Ascending aorta (tissue), 2 donors: ENCODE measurements at regions not wholly inside any gene's neighbourhood (a gene's known extent, or its start where the extent isn't known, plus 50 kb on each side); places are given as distances from the start of the nearest gene placed in this dataset.

ENCODE experiments used
- DNase-seq, 2 donors: peaks; one replicate each; pipeline ENCODE4 v3.0.0-alpha.2; 2019; ENCODE audit warnings: low spot score in 2 of 2
- H3K27ac ChIP-seq, 2 donors: fragments of 200-600 bp; sonication (generic); one replicate each; pipeline ENCODE4 v1.5.1; 2016 to 2017; ENCODE audit warnings: mild to moderate bottlenecking in 1 of 2
- H3K27me3 ChIP-seq: fragments of 200-600 bp; sonication (generic); one replicate; pipeline ENCODE4 v1.5.1; 2017
- H3K36me3 ChIP-seq, 2 donors: fragments of 200-600 bp; sonication (generic); one replicate each; pipeline ENCODE4 v1.5.1; 2016
- H3K4me1 ChIP-seq, 2 donors: fragments of 200-600 bp; sonication (generic); one replicate each; pipeline ENCODE4 v1.5.1; 2016 to 2017; ENCODE audit warnings: mild to moderate bottlenecking in 1 of 2
- H3K4me3 ChIP-seq, 2 donors: fragments of 200-600 bp; sonication (generic); one replicate each; pipeline ENCODE4 v1.5.1; 2016 to 2017; ENCODE audit warnings: mild to moderate bottlenecking in 1 of 2
- H3K9me3 ChIP-seq, 2 donors: fragments of 200-600 bp; sonication (generic); one replicate each; pipeline ENCODE4 v1.5.1; 2016
- intact Hi-C: fragments of 100-400 bp; cut with DNase I; formaldehyde crosslinking; loops from one replicate; pipeline ENCODE4 v1.15.1; 2023
- TF ChIP-seq, protein P1 (sequence below), 3 experiments: fragments of 200-600 bp in 2 of 3; fragments of 450-650 bp in 1 of 3; sonication (generic) in 2 of 3; IDR thresholded peaks; one replicate each; pipeline ENCODE4 v1.5.1; 2016 to 2019; ENCODE audit warnings: antibody characterized with exemption in 3 of 3, mild to moderate bottlenecking in 1 of 3, moderate library complexity in 1 of 3

DNA sequence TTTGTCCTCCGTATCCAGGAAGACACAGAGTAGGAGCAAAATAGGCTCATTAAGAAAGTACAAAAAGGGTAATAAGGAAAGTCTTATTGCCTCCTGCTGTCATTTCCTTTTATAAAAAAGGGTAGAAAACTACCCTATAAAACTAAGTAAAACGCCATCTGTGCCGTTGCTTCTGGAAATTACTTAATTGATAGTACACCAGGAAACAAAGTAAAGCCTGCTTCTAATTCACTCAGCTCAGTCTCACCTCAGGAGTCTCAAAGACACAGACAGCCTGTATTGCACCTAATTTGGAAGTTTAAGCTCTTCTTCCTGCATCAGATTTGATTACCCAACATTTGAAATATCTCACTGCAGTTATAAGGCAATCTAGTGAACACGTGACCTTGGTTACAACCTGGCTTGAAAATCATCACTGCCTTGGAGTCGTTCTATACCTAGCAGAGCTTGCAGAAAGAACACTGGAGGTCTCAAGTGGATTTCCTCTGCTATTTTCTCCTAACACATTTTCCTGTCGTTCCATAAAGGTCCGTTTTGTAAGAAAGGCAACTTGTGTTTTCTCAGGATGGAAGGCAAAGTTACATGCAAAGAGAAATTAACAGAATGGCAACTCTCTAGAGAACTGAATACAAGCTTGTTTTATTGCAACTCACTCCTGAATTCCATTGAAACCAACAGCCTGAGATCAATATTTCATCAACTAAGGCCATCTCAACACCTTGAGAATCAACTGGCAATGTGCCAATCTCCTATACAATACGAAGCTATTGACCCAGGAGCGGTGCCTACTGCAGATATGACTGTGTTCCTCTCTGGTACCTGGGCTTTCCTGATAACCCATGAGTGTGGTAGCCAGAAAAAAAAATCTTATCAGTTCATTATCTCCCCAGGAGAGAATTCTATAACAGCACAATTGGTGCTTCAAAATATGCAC, 203.3 kb upstream of the LMCD1 start:
- H3K4me1 ChIP-seq: no peaks in the 10 kb centered on the region
- H3K36me3 ChIP-seq: no peaks in the 10 kb centered on the region
- H3K27ac ChIP-seq: no peak overlapping the region
- no peak overlapping the region for H3K4me3 ChIP-seq
- no peaks in the 10 kb centered on the region for H3K27me3 ChIP-seq
- H3K9me3 ChIP-seq: no peaks in the 10 kb centered on the region
- TF ChIP-seq, protein P1, sequence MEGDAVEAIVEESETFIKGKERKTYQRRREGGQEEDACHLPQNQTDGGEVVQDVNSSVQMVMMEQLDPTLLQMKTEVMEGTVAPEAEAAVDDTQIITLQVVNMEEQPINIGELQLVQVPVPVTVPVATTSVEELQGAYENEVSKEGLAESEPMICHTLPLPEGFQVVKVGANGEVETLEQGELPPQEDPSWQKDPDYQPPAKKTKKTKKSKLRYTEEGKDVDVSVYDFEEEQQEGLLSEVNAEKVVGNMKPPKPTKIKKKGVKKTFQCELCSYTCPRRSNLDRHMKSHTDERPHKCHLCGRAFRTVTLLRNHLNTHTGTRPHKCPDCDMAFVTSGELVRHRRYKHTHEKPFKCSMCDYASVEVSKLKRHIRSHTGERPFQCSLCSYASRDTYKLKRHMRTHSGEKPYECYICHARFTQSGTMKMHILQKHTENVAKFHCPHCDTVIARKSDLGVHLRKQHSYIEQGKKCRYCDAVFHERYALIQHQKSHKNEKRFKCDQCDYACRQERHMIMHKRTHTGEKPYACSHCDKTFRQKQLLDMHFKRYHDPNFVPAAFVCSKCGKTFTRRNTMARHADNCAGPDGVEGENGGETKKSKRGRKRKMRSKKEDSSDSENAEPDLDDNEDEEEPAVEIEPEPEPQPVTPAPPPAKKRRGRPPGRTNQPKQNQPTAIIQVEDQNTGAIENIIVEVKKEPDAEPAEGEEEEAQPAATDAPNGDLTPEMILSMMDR (IDR thresholded peaks at IDR 0.05): no peak
- intact Hi-C loops: no loop called here
- no peak for DNase-seq

DNA sequence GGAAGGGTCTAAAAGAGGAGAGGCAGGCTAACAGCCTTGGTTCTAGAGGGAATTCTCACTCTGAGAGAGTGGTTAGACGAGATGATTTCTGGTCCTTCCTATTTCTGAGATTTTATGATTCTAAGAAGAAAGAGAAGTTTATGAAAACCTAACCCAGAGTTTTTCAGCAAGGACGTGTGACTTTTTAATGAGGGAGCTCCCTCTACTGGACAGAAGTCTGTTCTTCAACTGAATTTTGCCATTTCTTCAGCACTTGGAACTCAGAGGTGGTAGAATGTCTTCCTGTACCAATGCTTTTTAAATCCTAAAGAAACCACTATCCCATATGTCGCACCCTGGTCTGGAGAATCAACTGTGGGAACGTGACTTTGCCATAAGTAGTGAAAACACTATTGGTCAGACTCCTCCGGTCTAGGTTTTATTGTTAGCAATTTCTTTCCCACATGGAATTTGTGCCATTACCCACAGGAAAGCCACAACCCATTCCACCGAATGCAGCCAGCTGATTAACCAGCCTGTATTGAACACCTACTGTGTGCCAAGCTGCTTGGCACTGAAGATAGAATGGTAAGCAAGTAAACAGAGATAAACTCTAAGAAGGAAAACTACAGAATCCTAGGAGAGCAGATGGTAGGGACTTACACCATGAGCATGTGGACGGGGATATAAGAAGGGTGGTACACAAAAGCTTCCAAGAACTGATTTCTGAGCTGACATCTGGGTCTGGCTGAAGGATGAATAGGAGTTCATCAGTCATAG, 199.5 kb upstream of the LMCD1 start:
- TF ChIP-seq, protein P1 (IDR thresholded peaks at IDR 0.05): peak; percentile 25 to 71 (median 44)
- Histone ChIP-seq H3K4me3 (no peak overlapping the region), H3K36me3 (no peaks in the 10 kb centered on the region), H3K27ac (no peak overlapping the region), H3K27me3 (no peaks in the 10 kb centered on the region), H3K9me3 (no peaks in the 10 kb centered on the region), H3K4me1 (no peaks in the 10 kb centered on the region)
- intact Hi-C loops: loop anchor here (10.0 kb wide), 1 partner anchor 1517 kb away; no protein-coding TSS in a partner anchor
- no peak for DNase-seq

DNA sequence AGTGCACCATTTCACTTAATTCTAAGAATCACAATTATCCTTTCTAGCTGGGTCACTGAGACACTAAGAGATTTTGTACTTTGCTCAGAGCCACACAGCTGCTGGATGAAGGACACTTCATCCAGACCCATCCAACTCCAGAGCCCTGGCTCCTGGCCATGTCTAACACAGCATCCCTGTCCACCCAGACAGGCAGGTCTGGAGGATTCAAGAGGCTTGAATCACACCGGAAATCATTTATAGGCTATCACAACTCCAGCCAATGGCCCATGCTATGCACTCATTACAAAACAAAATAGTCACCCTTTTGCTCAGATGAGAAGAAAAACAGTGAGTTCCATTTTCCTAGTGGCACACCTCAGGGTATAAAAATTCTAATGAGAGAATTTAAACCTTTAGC, 198.2 kb upstream of the LMCD1 start:
- H3K9me3 ChIP-seq: peaks cover 0 to under 1% of the 10 kb centered on the region in 2 donors
- no peak overlapping the region for H3K4me3 ChIP-seq
- H3K27ac ChIP-seq: no peak overlapping the region
- H3K36me3 ChIP-seq: no peaks in the 10 kb centered on the region
- H3K27me3 ChIP-seq: no peaks in the 10 kb centered on the region
- TF ChIP-seq, protein P1 (IDR thresholded peaks at IDR 0.05): no peak
- no peaks in the 10 kb centered on the region for H3K4me1 ChIP-seq
- intact Hi-C loops: loop anchor here (10.0 kb wide), 1 partner anchor 1519 kb away; no protein-coding TSS in a partner anchor
- DNase-seq: no peak

DNA sequence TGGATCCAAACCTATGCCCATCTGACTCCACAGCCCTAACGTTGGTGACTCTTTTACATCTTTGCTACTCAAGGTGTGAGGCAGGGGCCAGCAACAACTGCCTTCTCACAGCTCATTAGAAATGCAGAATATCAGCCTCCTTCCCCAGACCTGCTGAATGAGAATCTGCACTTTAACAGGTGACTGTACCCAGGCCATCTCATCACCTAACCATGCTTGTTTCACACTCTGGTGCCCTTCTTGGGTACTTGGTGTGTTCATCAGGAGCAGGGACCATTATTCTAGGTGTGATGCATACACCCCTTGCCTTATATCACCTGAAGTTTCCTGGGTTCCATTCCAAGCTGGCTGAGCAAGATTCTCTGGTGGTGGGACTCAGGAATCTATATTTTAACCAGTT, 196.3 kb upstream of the LMCD1 start:
- H3K9me3 ChIP-seq: peaks cover 0 to 7% of the 10 kb centered on the region in 2 donors
- H3K36me3 ChIP-seq: no peaks in the 10 kb centered on the region
- DNase-seq: no peak
- H3K27me3 ChIP-seq: no peaks in the 10 kb centered on the region
- H3K4me3 ChIP-seq: no peak overlapping the region
- no peaks in the 10 kb centered on the region for H3K4me1 ChIP-seq
- intact Hi-C loops: loop anchor here (10.0 kb wide), 1 partner anchor 1521 kb away; no protein-coding TSS in a partner anchor
- TF ChIP-seq, protein P1 (IDR thresholded peaks at IDR 0.05): no peak
- H3K27ac ChIP-seq: no peak overlapping the region

DNA sequence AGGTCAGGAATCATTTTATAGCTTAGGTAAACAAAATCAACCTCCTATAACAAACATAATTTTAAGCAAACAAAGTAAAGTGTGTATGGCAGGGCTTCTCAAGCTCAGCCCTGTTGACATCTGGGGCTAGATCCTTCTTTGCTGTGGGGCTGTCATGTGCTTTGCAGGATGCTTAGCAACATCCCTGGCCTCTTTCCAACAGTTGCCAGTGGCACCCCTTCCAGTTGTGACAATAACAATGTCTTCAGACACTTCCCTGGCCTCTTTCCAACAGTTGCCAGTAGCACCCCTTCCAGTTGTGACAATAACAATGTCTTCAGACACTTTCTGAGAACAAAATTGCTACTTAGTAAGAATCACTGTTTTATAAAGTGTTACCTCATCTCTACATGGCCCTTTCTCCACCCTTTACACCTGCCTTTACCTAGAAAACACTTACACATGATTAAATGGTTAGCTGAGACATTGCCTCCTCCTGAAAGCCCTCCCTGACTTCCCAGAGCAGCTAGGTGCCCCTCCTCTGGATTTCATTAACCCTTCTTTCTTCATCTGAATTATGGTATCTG, 194.0 kb upstream of the LMCD1 start:
- Histone ChIP-seq H3K27ac (no peak overlapping the region), H3K4me1 (no peaks in the 10 kb centered on the region), H3K9me3 (peaks cover 0 to 7% of the 10 kb centered on the region in 2 donors), H3K27me3 (no peaks in the 10 kb centered on the region), H3K4me3 (no peak overlapping the region), H3K36me3 (no peaks in the 10 kb centered on the region)
- TF ChIP-seq, protein P1 (IDR thresholded peaks at IDR 0.05): no peak
- DNase-seq: no peak
- intact Hi-C loops: loop anchor here (10.0 kb wide), 1 partner anchor 1523 kb away; no protein-coding TSS in a partner anchor
